IMR-90 (cell line): ENCODE measurements at regions not wholly inside any gene's neighbourhood (a gene's known extent, or its start where the extent isn't known, plus 50 kb on each side); places are given as distances from the start of the nearest gene placed in this dataset.

ENCODE experiments used
- ATAC-seq: fragments of 200-7000 bp; cut with Tn5 transposase; 2 replicates; pipeline ENCODE4 v1.9.1; 2020; ENCODE audit warnings: low read depth, mild to moderate bottlenecking, moderate library complexity
- BruUV-seq: library from RNA; stranded (reverse); fragments of 400-500 nt; replicated peaks from 2 replicates; lab custom pipeline; 2021; lab: Mats Ljungman, UMichigan
- CTCF ChIA-PET: fragments of 300-600 bp; formaldehyde crosslinking; extraction: SDS; loops from one replicate; lab custom pipeline; 2021; ENCODE audit warnings: antibody characterized with exemption; lab: Yijun Ruan, JAX
- POLR2A ChIA-PET: fragments of 300-600 bp; sonication (Branson Sonifier 250); formaldehyde crosslinking; loops from one replicate; lab custom pipeline; 2022; ENCODE audit warnings: antibody characterized with exemption; ENCODE audit not compliant: unreplicated experiment; lab: Charles Lee
- DNase-seq: peaks from one replicate; pipeline ENCODE4 v3.0.0; 2013
- H2AFZ ChIP-seq: replicated peaks from 2 replicates; pipeline ENCODE3; 2013; ENCODE audit warnings: low read length, mild to moderate bottlenecking; ENCODE audit not compliant: poor library complexity
- H2AK5ac ChIP-seq: 2 replicates; pipeline ENCODE4 v1.6.1; 2013; ENCODE audit warnings: low read depth, low read length, inconsistent platforms
- H2AK9ac ChIP-seq: replicated peaks from 2 replicates; pipeline ENCODE3; 2013; ENCODE audit warnings: mild to moderate bottlenecking, low read depth, low read length, moderate library complexity; ENCODE audit not compliant: poor library complexity
- H2BK120ac ChIP-seq: 2 replicates; pipeline ENCODE4 v1.6.1; 2013; ENCODE audit warnings: low read depth, low read length, inconsistent platforms
- H2BK15ac ChIP-seq: 3 replicates; pipeline ENCODE4 v1.6.1; 2013; ENCODE audit warnings: low read depth, low read length, inconsistent platforms
- H2BK20ac ChIP-seq: 2 replicates; pipeline ENCODE4 v1.6.1; 2013; ENCODE audit warnings: low read depth, mild to moderate bottlenecking, inconsistent platforms, low read length, moderate library complexity
- H2BK5ac ChIP-seq: 2 replicates; pipeline ENCODE4 v1.6.1; 2013; ENCODE audit warnings: mild to moderate bottlenecking, low read depth, low read length, inconsistent platforms; ENCODE audit not compliant: poor library complexity, severe bottlenecking
- H3K14ac ChIP-seq: replicated peaks from 2 replicates; pipeline ENCODE4 v1.6.1; 2013; ENCODE audit warnings: low read depth, low read length, inconsistent platforms
- H3K18ac ChIP-seq: 2 replicates; pipeline ENCODE4 v1.6.1; 2013; ENCODE audit warnings: low read depth, low read length, control low read depth
- H3K23ac ChIP-seq: 2 replicates; pipeline ENCODE4 v1.6.1; 2013; ENCODE audit warnings: low read depth, low read length, inconsistent platforms
- H3K27ac ChIP-seq: 2 replicates; pipeline ENCODE4 v1.5.1; 2013; ENCODE audit warnings: mild to moderate bottlenecking, control low read depth, low read length; ENCODE audit not compliant: insufficient read depth
- H3K27me3 ChIP-seq: 2 replicates; pipeline ENCODE4 v1.6.1; 2013; ENCODE audit warnings: low read length; ENCODE audit not compliant: control insufficient read depth, insufficient read depth
- H3K36me3 ChIP-seq: 2 replicates; pipeline ENCODE4 v1.6.1; 2013; ENCODE audit warnings: low read length, mixed read lengths; ENCODE audit not compliant: control insufficient read depth, insufficient read depth
- H3K4ac ChIP-seq: 2 replicates; pipeline ENCODE4 v1.6.1; 2013; ENCODE audit warnings: low read depth, low read length, inconsistent platforms
- H3K4me1 ChIP-seq: 2 replicates; pipeline ENCODE4 v1.6.1; 2013; ENCODE audit warnings: low read length, mixed read lengths; ENCODE audit not compliant: control insufficient read depth, insufficient read depth
- H3K4me2 ChIP-seq: 2 replicates; pipeline ENCODE4 v1.6.1; 2013; ENCODE audit warnings: low read depth, mild to moderate bottlenecking, control low read depth, low read length, moderate library complexity
- H3K4me3 ChIP-seq: 2 replicates; pipeline ENCODE4 v1.5.1; 2013; ENCODE audit warnings: low read depth, mild to moderate bottlenecking, control low read depth, low read length, moderate library complexity; ENCODE audit not compliant: insufficient read depth
- H3K56ac ChIP-seq: 2 replicates; pipeline ENCODE4 v1.6.1; 2013; ENCODE audit warnings: low read length, inconsistent platforms; ENCODE audit not compliant: insufficient read depth; ENCODE audit errors: extremely low read depth
- H3K79me1 ChIP-seq, 2 experiments: 2 replicates each; pipeline ENCODE4 v1.6.1; 2013; ENCODE audit warnings: low read length in 2 of 2, inconsistent platforms in 1 of 2, low read depth in 1 of 2
- H3K9ac ChIP-seq: 2 replicates; pipeline ENCODE4 v1.6.1; 2013; ENCODE audit warnings: low read depth, low read length, control low read depth
- H3K9me1 ChIP-seq: 2 replicates; pipeline ENCODE4 v1.6.1; 2013; ENCODE audit warnings: low read length, inconsistent platforms; ENCODE audit not compliant: insufficient read depth
- H3K9me3 ChIP-seq: 2 replicates; pipeline ENCODE4 v1.6.1; 2013; ENCODE audit warnings: low read length; ENCODE audit not compliant: control insufficient read depth, insufficient read depth
- H4K20me1 ChIP-seq: 2 replicates; pipeline ENCODE4 v1.6.1; 2013; ENCODE audit warnings: low read length, inconsistent platforms; ENCODE audit not compliant: insufficient read depth
- H4K5ac ChIP-seq: 2 replicates; pipeline ENCODE4 v1.6.1; 2013; ENCODE audit warnings: mild to moderate bottlenecking, low read depth, low read length, control low read depth
- H4K8ac ChIP-seq, 2 experiments: 2 replicates each; pipeline ENCODE4 v1.6.1; 2013; ENCODE audit warnings: low read depth in 2 of 2, low read length in 2 of 2, control low read depth in 1 of 2, inconsistent platforms in 1 of 2
- H4K91ac ChIP-seq: 2 replicates; pipeline ENCODE4 v1.6.1; 2013; ENCODE audit warnings: low read depth, low read length, inconsistent platforms; ENCODE audit not compliant: insufficient read depth
- BHLHE40 ChIP-seq: fragments of 150-350 bp; IDR thresholded peaks from 2 replicates; pipeline ENCODE4 v1.6.1; 2016; ENCODE audit warnings: mild to moderate bottlenecking, low read depth, low read length
- RFX5 ChIP-seq: IDR thresholded peaks from 2 replicates; pipeline ENCODE4 v1.8.0; 2012; ENCODE audit warnings: low read depth, mild to moderate bottlenecking, low read length, moderate library complexity
- WGBS, 2 experiments: methylation state at CpG; one replicate each; pipeline versions ENCODE4 v1.1.5 to v1.1.7; 2013; ENCODE audit warnings: missing lambda C conversion rate in 2 of 2; ENCODE audit not compliant: insufficient read length in 1 of 2; ENCODE audit errors: extremely low coverage in 2 of 2; 5-methylcytosine and 5-hydroxymethylcytosine counted together
- dilution Hi-C: fragments of 300-500 bp; cut with HindIII; formaldehyde crosslinking; loops from one replicate; pipeline ENCODE4 v1.14.3; 2018; ENCODE audit warnings: low sequenced_read_pairs; ENCODE audit not compliant: unreplicated experiment
- in situ Hi-C: fragments of 300-500 bp; cut with MboI; formaldehyde crosslinking; loops from 3 replicates; pipeline ENCODE4 v1.14.3; 2019; ENCODE audit warnings: low sequenced_read_pairs, inconsistent platforms, mixed read lengths
- intact Hi-C: fragments of 100-400 bp; cut with micrococcal nuclease; formaldehyde crosslinking; loops from 2 replicates; pipeline ENCODE4 v1.10.0; 2022

- Histone ChIP-seq H4K8ac (no peak overlapping the region), H2BK20ac (no peak overlapping the region), H2BK15ac (no peak overlapping the region), H2BK5ac (no peak overlapping the region), H3K9ac (no peak overlapping the region), H3K4me3 (no peak overlapping the region), H3K27ac (no peak overlapping the region), H3K23ac (no peak overlapping the region), H4K91ac (no peak overlapping the region), H3K27me3 (no peaks in the 10 kb centered on the region), H3K36me3 (no peaks in the 10 kb centered on the region), H2BK120ac (no peak overlapping the region), H3K4ac (no peak overlapping the region), H3K18ac (no peak overlapping the region), H3K14ac (no peak overlapping the region), H3K9me3 (peaks cover 8% of the 10 kb centered on the region; the same call in 1 of the 2 replicates), H2AFZ (no peak overlapping the region), H4K20me1 (no peaks in the 10 kb centered on the region), H2AK9ac (no peak overlapping the region), H3K9me1 (no peaks in the 10 kb centered on the region), H2AK5ac (no peak overlapping the region), H3K4me1 (no peaks in the 10 kb centered on the region), H3K56ac (no peak overlapping the region), H3K4me2 (no peak overlapping the region), H4K5ac (no peak overlapping the region), H3K79me1 (no peaks in the 10 kb centered on the region)
- ChIA-PET CTCF (no interaction called here), POLR2A (no interaction called here)
- ATAC-seq (no peak), DNase-seq (no peak)
- intact Hi-C loops: no loop called here
- no CpG with 5 or more reads among the region's 6 CpGs for WGBS, 2 experiments
- dilution Hi-C loops: no loop called here
- TF ChIP-seq RFX5 (no peak), BHLHE40 (no peak)
- in situ Hi-C loops: no loop called here
- no TSS peak for BruUV-seq
These were observed 1493.9 kb downstream of the UQCRFS1 start for GRCh38 chr19:27719034-27719433.
